T-helper 1 cell (primary cell): ENCODE measurements at regions not wholly inside any gene's neighbourhood (a gene's known extent, or its start where the extent isn't known, plus 50 kb on each side); places are given as distances from the start of the nearest gene placed in this dataset.

Source experiments
- DNase-seq, 5 donors: peaks; one replicate each; pipeline ENCODE4 v3.0.0-alpha.2; 2012 to 2020

- DNase-seq, result no peak
Observed at GRCh38 chr15:31513178-31513577, 186.5 kb downstream of the KLF13 start.

GRCh38 chr15:31516440-31516839, 189.8 kb downstream of the KLF13 start:
- DNase-seq, result no peak

- DNase-seq, result no peak
Observed at GRCh38 chr15:31516874-31517273, 190.2 kb downstream of the KLF13 start.

DNA sequence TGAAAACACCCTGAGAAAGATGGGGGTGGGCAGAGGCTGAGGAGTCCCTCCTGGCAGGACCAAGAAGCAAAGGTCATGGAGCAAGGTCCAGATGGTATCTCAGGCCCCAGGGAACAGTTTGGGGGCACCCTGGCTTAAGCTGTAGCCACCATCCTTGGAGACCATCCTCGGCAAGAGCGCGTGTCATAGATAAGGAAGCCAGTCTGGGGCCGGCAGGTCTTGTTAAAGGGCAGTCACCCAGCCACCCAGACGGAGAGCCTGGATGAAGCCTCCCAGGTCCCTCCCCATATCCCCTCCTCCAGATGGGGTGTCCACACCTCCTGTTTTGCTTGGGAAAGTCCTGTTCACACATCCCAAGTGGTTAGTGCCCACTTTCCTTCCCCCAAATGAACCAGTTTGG, 191.1 kb downstream of the KLF13 start:
- DNase-seq, result no peak

DNA sequence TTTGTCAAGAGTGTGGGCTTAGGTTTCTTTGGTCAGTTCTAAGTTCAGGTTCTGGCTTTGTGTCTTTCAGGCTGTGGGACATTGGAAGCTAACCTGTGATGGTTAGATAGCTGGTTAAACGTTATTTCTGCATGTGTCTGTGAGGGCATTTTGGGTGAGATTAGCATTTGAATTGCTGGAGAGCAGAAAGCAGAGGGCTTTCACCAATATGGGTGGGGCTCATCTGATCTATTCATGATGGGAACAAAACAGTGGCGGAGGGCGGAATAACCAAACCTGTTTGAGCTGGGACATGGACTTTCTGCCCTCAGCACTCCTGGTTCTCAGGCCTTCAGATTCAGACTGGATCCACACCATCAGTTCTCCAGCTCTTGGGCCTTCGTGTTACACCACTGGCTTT, 195.4 kb downstream of the KLF13 start:
- DNase-seq, result no peak

DNA sequence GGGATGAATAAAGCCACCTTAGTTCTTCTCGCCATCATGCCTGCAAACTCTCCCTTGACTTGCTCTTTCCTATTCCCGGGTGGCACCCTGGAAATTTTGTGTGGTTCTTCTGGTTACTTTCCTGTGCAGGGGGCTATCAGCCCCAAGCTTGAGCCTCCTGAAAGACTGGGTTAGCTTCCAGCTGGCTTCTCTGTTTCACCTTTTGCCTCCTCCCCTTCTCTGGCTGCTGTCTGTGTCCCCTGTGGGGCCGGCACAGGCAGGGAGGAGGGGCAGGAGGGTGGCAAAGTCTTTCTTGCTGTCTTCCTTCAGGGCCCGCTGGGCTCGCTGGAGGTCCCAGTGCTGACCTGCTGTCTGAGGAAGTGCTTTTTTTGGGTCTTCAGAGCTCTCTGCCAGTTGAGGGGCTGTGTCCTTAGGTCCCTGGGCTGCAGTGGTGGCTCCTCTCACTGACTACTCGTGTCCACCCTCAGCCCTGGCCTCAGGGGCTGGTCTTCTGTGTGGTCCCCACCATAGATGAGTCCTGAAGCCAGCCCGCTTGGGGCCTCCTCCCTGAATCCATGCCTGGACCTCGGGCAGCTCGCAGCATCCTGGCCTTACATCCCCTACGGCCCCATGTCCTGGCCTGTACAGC, 196.5 kb downstream of the KLF13 start:
- no peak for DNase-seq

- no peak for DNase-seq
Observed at GRCh38 chr15:31523655-31524049, 197.0 kb downstream of the KLF13 start.

GRCh38 chr15:31525185-31525695, 198.6 kb downstream of the KLF13 start:
- DNase-seq, result no peak

- DNase-seq, result no peak
Observed at GRCh38 chr15:31525988-31526665, 199.5 kb downstream of the KLF13 start.

GRCh38 chr15:31526916-31527690, 200.5 kb downstream of the KLF13 start:
- DNase-seq, result no peak

- no peak for DNase-seq
Observed at GRCh38 chr15:31528846-31529245, 202.2 kb downstream of the KLF13 start.

DNA sequence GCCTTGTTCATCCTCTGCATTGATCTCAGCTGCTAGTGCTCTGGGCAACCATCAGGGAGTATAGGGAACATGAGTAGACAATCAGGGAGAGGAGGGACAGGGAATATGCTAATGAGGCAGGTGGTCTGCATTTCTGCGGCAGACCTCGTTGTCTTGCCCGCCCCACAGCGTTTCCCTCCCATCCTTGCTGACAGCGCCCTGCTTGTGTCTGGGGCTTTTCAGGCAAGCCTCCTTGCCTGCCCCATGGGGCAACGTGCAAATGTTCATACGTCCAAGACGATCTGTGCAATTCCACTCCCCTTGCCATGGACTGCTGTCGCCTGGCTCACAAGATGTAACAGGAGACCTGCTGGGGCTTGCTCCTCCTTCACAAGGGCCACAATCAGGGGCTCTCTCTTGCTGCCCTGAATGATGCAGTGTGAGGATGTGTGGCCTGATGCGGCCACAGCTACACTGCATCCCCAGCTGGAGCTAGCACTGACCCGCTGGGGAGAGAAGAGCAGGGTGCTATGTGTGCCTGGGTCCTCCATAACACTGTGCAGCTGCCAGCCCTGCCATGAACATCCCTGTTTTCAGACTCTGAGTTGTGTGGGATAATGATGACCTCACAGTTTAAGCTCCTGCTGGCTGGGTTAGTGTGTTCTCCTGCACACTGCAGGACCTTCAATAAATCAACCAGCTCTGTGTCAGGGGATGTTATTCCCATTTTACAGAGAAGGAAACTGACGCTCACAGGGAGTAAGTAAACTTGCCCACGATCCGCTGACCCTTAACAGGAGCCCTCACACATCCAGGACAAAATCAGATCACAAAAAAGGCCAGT, 211.3 kb downstream of the KLF13 start:
- DNase-seq, result no peak

GRCh38 chr15:31540633-31541032, 214.0 kb downstream of the KLF13 start:
- DNase-seq, result no peak

DNA sequence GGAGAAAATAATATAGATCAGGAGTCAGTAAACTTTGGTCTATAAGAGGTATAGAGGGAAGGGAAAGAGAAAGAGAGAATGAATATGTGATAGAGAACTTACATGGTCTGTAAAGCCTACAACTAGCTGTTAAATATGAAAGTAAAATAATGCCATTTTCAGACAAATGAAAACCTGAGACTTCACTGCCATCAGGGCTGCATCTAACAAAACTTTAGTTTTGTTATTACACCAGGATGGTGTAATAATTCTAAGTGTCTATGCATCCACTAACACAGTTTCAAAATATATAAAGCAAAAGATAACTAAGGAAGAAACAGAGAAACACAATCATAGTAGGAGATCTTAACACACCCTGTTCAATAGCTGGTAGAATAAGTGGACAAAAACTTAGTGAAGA, 217.7 kb downstream of the KLF13 start:
- no peak for DNase-seq

DNA sequence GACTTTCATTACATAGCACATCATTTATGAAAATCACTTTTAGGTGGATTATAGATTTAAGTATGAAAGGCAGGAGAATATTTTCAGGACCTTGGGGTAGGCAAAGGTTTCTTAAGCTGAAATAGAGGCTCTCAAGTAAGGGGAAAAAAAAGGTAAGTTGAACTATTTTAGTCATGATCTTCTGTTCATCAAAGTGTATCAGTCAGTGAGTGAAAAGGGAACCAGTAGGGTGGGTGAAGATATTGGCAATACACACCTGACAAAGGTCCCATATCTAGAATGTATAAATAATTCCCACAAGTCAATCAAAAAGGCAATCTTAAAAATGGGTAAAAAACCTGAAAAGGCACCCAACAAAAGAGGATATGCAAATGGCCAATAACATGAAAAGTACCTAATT, 218.6 kb downstream of the KLF13 start:
- DNase-seq, result no peak

- DNase-seq, result no peak
Observed at GRCh38 chr15:31550211-31550977, 223.8 kb downstream of the KLF13 start.

GRCh38 chr15:31551323-31551722, 224.7 kb downstream of the KLF13 start:
- DNase-seq, result no peak

- DNase-seq, result no peak
Observed at GRCh38 chr15:31552482-31553099, 226.0 kb downstream of the KLF13 start.

DNA sequence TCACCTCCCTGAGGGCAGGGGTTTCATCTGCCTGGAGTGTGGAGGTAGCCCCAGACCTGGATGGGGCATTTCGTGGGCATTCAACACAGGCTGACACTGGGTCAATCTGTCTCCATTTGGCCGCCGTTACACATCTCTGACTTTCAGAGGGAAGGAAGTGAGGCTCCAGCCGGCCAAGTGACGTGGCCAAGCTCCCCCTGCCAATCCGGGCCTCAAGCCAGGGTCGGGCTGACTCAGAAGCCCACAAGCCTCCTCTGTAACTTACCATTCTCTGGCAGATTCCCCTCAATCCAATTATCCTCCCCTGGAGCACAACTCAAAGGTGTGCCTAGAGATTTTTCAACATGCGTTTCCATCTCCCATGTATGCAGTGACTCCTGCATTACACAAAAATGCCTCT, 227.6 kb downstream of the KLF13 start:
- DNase-seq, result no peak

DNA sequence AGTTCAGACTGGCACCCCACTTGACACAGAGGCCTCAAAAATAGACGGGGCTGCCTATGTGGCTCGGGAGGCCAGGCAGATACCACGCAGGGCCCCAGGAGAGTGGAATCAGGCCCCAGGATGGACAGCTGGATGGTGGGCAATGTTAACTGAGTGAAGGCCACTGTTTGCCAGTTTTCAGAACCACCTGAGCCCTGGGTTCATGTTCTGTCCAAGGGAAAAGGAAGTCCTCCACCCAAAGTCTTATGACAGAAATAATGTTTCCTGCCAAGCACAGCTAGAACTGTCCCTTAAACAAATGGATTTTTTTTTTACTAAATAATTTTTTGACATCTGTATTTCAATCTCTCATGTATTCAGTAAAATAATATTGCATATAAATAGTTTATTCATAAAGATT, 228.4 kb downstream of the KLF13 start:
- DNase-seq, result no peak

DNA sequence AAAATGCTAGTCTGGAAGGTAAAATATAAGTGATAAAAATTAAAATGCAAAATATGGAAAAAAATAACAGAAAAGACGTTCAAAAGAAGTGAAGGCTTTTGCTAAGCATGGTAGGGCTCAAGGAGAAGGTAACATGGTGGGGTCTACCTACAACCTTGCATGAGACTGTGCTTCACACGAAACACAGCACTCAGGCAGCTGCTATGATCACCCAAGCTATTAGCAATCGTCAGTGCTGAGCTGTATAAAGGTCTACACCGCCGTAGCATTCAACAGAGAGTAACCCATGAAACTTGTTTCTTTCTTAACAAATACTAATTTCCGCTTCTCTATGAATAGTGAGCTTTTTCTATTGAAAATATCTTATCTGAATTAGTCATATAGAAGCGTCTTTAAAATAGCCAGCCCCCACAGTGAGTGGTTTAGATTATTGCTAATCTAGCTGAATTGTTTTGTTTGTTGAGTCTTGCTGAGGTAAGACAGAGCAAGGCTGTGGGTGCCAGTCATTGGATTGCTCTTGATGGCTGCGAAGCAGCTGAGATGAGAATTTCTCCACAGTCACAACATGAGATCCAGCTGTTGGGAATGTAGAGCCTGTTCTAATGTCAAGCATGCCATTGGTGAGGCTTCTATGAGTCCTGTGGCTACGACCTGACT, 230.0 kb downstream of the KLF13 start:
- DNase-seq, result no peak
